Gastroesophageal sphincter (tissue), 3 donors: ENCODE measurements at regions not wholly inside any gene's neighbourhood (a gene's known extent, or its start where the extent isn't known, plus 50 kb on each side); places are given as distances from the start of the nearest gene placed in this dataset.

Experiments
- CTCF ChIP-seq, 4 experiments: fragments of 200-600 bp in 2 of 4; fragments of 450-650 bp in 2 of 4; sonication (generic) in 1 of 4; IDR thresholded peaks; one replicate each; pipeline ENCODE4 v1.5.1; 2017 to 2019; ENCODE audit warnings: antibody characterized with exemption in 4 of 4, mild to moderate bottlenecking in 2 of 4, moderate library complexity in 2 of 4
- POLR2A ChIP-seq, 2 donors: fragments of 450-650 bp; IDR thresholded peaks; one replicate each; pipeline ENCODE4 v1.6.1; 2017; ENCODE audit warnings: antibody characterized with exemption in 2 of 2, mild to moderate bottlenecking in 2 of 2, moderate library complexity in 1 of 2

GRCh38 chr1:199015799-199016198, 377.0 kb downstream of the PTPRC start:
- TF ChIP-seq POLR2A (IDR thresholded peaks at IDR 0.05) (no peak), CTCF (IDR thresholded peaks at IDR 0.05) (no peak)
